ENCODE measurements at regions not wholly inside any gene's neighbourhood (a gene's known extent, or its start where the extent isn't known, plus 50 kb on each side); places are given as distances from the start of the nearest gene placed in this dataset.

- ATAC-seq (peak; percentile 61), DNase-seq (ENCODE audit: low spot score) (no peak)
- Mint-ChIP-seq H3K27ac (no peak overlapping the region), H3K4me1 (peaks cover 20% of the 10 kb centered on the region), H3K4me3 (no peak overlapping the region), H3K27me3 (ENCODE audit: low read depth) (no peaks in the 10 kb centered on the region; the same call in 1 of the 2 replicates), H3K36me3 (peaks cover 3% of the 10 kb centered on the region), H3K9me3 (peaks cover 19% of the 10 kb centered on the region)
- TF ChIP-seq IRF2 (CRISPR knock-in tag; IDR thresholded peaks at IDR 0.05; ENCODE audit: borderline replicate concordance, low read depth) (no peak), IRF1 (CRISPR knock-in tag; IDR thresholded peaks at IDR 0.05) (no peak), RELA (CRISPR knock-in tag; IDR thresholded peaks at IDR 0.05; ENCODE audit: borderline replicate concordance) (no peak), ARID4B (CRISPR knock-in tag; IDR thresholded peaks at IDR 0.05; ENCODE audit: borderline replicate concordance) (no peak), NFYB (CRISPR knock-in tag; conservative IDR thresholded peaks at IDR 0.05; ENCODE audit: low read depth) (no peak), FOXP1 (CRISPR knock-in tag; IDR thresholded peaks at IDR 0.05; ENCODE audit: borderline replicate concordance) (no peak), ZMAT4 (CRISPR knock-in tag; IDR thresholded peaks at IDR 0.05) (no peak), GABPB1 (CRISPR knock-in tag; IDR thresholded peaks at IDR 0.05) (no peak), ESRRA (CRISPR knock-in tag; IDR thresholded peaks at IDR 0.05; ENCODE audit: borderline replicate concordance) (no peak), RORB (CRISPR knock-in tag; IDR thresholded peaks at IDR 0.05) (no peak), TP53 (CRISPR knock-in tag; IDR thresholded peaks at IDR 0.05) (no peak), E2F1 (CRISPR knock-in tag; IDR thresholded peaks at IDR 0.05) (no peak), MAX (CRISPR knock-in tag; IDR thresholded peaks at IDR 0.05) (no peak), JAZF1 (CRISPR knock-in tag; IDR thresholded peaks at IDR 0.05) (no peak), PRRX2 (CRISPR knock-in tag; IDR thresholded peaks at IDR 0.05) (no peak), CREM (CRISPR knock-in tag; IDR thresholded peaks at IDR 0.05) (no peak)
- POLR2A ChIA-PET, result no interaction called here
- CTCF ChIA-PET, result interaction anchor here (1.1 kb wide), 1 partner anchor 32 kb away, joined by 3 read pairs; no protein-coding TSS in a partner anchor
Measured at GRCh38 chr14:97266653-97267052, 469.5 kb downstream of the VRK1 start.

- Mint-ChIP-seq H3K4me1 (peaks cover 20% of the 10 kb centered on the region), H3K36me3 (no peaks in the 10 kb centered on the region), H3K9me3 (peaks cover 11% of the 10 kb centered on the region), H3K27me3 (ENCODE audit: low read depth) (no peaks in the 10 kb centered on the region; the same call in 1 of the 2 replicates), H3K27ac (no peak overlapping the region), H3K4me3 (no peak overlapping the region)
- ChIA-PET CTCF (no interaction called here), POLR2A (no interaction called here)
- ATAC-seq, result no peak
- DNase-seq (ENCODE audit: low spot score), result no peak
- TF ChIP-seq ZNF671 (CRISPR knock-in tag; IDR thresholded peaks at IDR 0.05), result no peak
- TF ChIP-seq ATF6 (CRISPR knock-in tag; IDR thresholded peaks at IDR 0.05), result no peak
- TF ChIP-seq PREB (CRISPR knock-in tag; IDR thresholded peaks at IDR 0.05; ENCODE audit: borderline replicate concordance), result no peak
- no peak for TF ChIP-seq EMX1 (CRISPR knock-in tag; IDR thresholded peaks at IDR 0.05)
- TF ChIP-seq ELF4 (CRISPR knock-in tag; IDR thresholded peaks at IDR 0.05; ENCODE audit: low read depth), result no peak
- TF ChIP-seq JAZF1 (CRISPR knock-in tag; IDR thresholded peaks at IDR 0.05), result no peak
- TF ChIP-seq RORB (CRISPR knock-in tag; IDR thresholded peaks at IDR 0.05), result no peak
- TF ChIP-seq ERG (CRISPR knock-in tag; IDR thresholded peaks at IDR 0.05), result no peak
- no peak for TF ChIP-seq TEAD4 (CRISPR knock-in tag; IDR thresholded peaks at IDR 0.05)
- TF ChIP-seq JUN (CRISPR knock-in tag; IDR thresholded peaks at IDR 0.05), result no peak
- no peak for TF ChIP-seq CREM (CRISPR knock-in tag; IDR thresholded peaks at IDR 0.05)
- no peak for TF ChIP-seq PRRX2 (CRISPR knock-in tag; IDR thresholded peaks at IDR 0.05)
- no peak for TF ChIP-seq SOX15 (CRISPR knock-in tag; IDR thresholded peaks at IDR 0.05)
- no peak for TF ChIP-seq CBFB (CRISPR knock-in tag; IDR thresholded peaks at IDR 0.05; ENCODE audit: low read depth)
Measured at GRCh38 chr14:97267509-97267908, 470.3 kb downstream of the VRK1 start.

All from WTC11 (cell line).